ENCODE measurements at regions not wholly inside any gene's neighbourhood (a gene's known extent, or its start where the extent isn't known, plus 50 kb on each side); places are given as distances from the start of the nearest gene placed in this dataset.
"Not testable (repeated sequence)": the region's sequence is repeated elsewhere in the genome, so short reads cannot be mapped to it uniquely, and the experiment has no call there.

- intact Hi-C loops (cut with micrococcal nuclease) = loop anchor here (10.0 kb wide), 1 partner anchor 65 kb away; no protein-coding TSS in a partner anchor
Observed at GRCh38 chr9:81030027-81030426, 659.3 kb downstream of the TLE1 start.

- intact Hi-C loops (cut with micrococcal nuclease) = no loop called here
Observed at GRCh38 chr9:81028504-81028903, 660.8 kb downstream of the TLE1 start.

GRCh38 chr9:81022177-81022576 lies 667.2 kb downstream of the TLE1 start:
- intact Hi-C loops (cut with micrococcal nuclease) = no loop called here

- intact Hi-C loops (cut with micrococcal nuclease) = not testable (repeated sequence)
Observed at GRCh38 chr9:81014945-81015344, 674.4 kb downstream of the TLE1 start.

GRCh38 chr9:81013191-81013590 lies 676.2 kb downstream of the TLE1 start:
- intact Hi-C loops (cut with micrococcal nuclease) = not testable (repeated sequence)

- intact Hi-C loops (cut with micrococcal nuclease) = no loop called here
Observed at GRCh38 chr9:81002906-81003305, 686.4 kb downstream of the TLE1 start.

GRCh38 chr9:81002242-81002641 lies 687.1 kb downstream of the TLE1 start:
- intact Hi-C loops (cut with micrococcal nuclease) = no loop called here

- intact Hi-C loops (cut with micrococcal nuclease) = no loop called here
Observed at GRCh38 chr9:80995759-80996158, 693.6 kb downstream of the TLE1 start.

GRCh38 chr9:80994892-80995291 lies 694.5 kb downstream of the TLE1 start:
- intact Hi-C loops (cut with micrococcal nuclease) = no loop called here

- intact Hi-C loops (cut with micrococcal nuclease) = not testable (repeated sequence)
Observed at GRCh38 chr9:80985595-80985994, 703.8 kb downstream of the TLE1 start.

- intact Hi-C loops (cut with micrococcal nuclease) = no loop called here
Observed at GRCh38 chr9:80976403-80976802, 712.9 kb downstream of the TLE1 start.

- intact Hi-C loops (cut with micrococcal nuclease) = not testable (repeated sequence)
Observed at GRCh38 chr9:80970377-80970776, 719.0 kb downstream of the TLE1 start.

- intact Hi-C loops (cut with micrococcal nuclease) = no loop called here
Observed at GRCh38 chr9:80968611-80969010, 720.7 kb downstream of the TLE1 start.

GRCh38 chr9:80964914-80965313 lies 724.4 kb downstream of the TLE1 start:
- intact Hi-C loops (cut with micrococcal nuclease) = no loop called here

GRCh38 chr9:80964374-80964773 lies 725.0 kb downstream of the TLE1 start:
- intact Hi-C loops (cut with micrococcal nuclease) = no loop called here

GRCh38 chr9:80957801-80958200 lies 731.5 kb downstream of the TLE1 start:
- intact Hi-C loops (cut with micrococcal nuclease) = no loop called here

- intact Hi-C loops (cut with micrococcal nuclease) = no loop called here
Observed at GRCh38 chr9:80954521-80954920, 734.8 kb downstream of the TLE1 start.

- intact Hi-C loops (cut with micrococcal nuclease) = no loop called here
Observed at GRCh38 chr9:80952363-80952922, 736.9 kb downstream of the TLE1 start.

GRCh38 chr9:80951675-80952074 lies 737.7 kb downstream of the TLE1 start:
- intact Hi-C loops (cut with micrococcal nuclease) = no loop called here

- intact Hi-C loops (cut with micrococcal nuclease) = no loop called here
Observed at GRCh38 chr9:80948876-80949275, 740.5 kb downstream of the TLE1 start.

- intact Hi-C loops (cut with micrococcal nuclease) = no loop called here
Observed at GRCh38 chr9:80948066-80948465, 741.3 kb downstream of the TLE1 start.

- intact Hi-C loops (cut with micrococcal nuclease) = no loop called here
Observed at GRCh38 chr9:80946496-80947170, 742.7 kb downstream of the TLE1 start.

GRCh38 chr9:80945436-80945835 lies 743.9 kb downstream of the TLE1 start:
- intact Hi-C loops (cut with micrococcal nuclease) = no loop called here
